GM19099 (cell line): ENCODE measurements at regions not wholly inside any gene's neighbourhood (a gene's known extent, or its start where the extent isn't known, plus 50 kb on each side); places are given as distances from the start of the nearest gene placed in this dataset.

ENCODE experiments used
- POLR2A ChIP-seq: IDR thresholded peaks from 3 replicates; pipeline ENCODE4 v1.6.1; 2011; ENCODE audit warnings: low read depth; ENCODE audit not compliant: insufficient read length; ENCODE audit errors: extremely low read depth

GRCh38 chr2:40879305-40879704 is 427.4 kb upstream of the SLC8A1 start:
- no peak for TF ChIP-seq POLR2A

- no peak for TF ChIP-seq POLR2A
Measured at GRCh38 chr2:40886100-40886499, 434.2 kb upstream of the SLC8A1 start.

DNA sequence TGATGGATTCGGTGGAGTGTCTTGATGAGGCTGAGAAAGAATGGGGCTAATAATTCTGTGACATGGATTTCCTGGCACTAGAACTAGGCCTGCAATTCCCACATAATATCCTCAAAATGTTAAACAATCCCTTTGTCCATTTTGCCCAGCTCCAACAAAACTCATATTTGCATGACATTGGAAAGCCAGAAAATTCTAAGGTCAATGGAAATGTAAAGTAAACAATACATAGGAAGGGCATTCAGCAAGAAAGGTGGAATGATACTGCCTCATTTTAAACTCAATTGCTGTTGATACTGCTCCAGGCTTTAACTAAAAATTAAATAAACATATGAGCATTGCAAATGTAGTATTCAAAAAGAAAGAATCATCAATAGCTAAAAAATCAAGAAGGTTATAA is 434.8 kb upstream of the SLC8A1 start:
- TF ChIP-seq POLR2A, result no peak

GRCh38 chr2:40896358-40896757 is 444.5 kb upstream of the SLC8A1 start:
- no peak for TF ChIP-seq POLR2A

DNA sequence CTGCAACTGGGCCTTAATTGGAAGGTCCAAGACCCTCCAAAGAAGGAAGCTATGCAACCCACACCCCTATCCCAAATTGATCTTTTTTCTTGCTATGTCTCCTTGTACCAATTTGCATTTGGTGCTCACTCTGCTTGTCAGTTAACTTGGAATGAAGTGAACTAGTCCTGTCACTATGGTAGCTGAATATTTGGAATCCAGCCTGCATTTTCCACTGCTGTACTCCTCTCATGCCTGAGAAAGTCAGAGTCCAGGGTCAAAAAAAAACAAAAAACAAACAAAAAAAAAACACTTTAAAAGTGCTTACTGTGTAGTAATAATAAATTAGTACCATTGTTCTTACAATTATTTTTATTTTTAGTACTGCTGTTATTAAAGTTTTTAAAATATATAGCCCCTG is 462.8 kb upstream of the SLC8A1 start:
- no peak for TF ChIP-seq POLR2A

DNA sequence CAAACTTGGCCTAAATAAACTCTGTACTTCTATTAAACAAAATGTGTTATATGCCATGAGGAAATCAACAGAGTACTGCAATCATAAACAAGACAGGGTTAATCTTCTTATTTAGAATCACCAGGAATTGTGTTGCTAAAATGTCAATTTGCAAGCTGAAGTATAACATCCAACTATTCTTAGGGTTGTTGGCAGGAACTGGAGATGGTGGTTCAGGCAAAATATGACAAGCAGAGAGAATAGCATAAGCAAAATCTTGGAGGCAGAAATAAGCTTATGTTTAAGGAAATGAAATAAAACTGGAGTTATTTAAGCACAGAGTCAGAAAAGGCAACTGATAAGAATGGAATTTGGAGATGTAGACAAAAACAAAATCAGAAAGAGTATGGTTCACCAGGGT is 463.8 kb upstream of the SLC8A1 start:
- no peak for TF ChIP-seq POLR2A

DNA sequence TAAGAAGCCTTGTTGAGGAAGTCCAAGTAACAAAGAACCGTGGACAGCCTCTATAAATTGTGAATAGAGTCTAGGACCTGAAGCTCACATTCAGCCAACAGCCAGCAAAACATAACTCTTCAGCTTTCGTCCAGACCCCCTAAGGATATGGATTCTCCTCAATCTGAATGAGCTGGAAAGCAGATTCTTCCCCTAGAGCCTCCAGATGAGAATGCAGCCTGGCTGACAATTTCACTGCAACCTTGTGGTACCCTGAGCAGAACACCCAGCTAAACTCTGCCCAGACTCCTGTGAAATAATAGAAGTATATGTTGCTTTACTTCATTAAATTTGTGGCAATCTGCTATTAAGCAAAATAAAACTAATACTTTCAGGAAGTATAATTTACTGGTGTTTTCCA is 483.5 kb upstream of the SLC8A1 start:
- no peak for TF ChIP-seq POLR2A

DNA sequence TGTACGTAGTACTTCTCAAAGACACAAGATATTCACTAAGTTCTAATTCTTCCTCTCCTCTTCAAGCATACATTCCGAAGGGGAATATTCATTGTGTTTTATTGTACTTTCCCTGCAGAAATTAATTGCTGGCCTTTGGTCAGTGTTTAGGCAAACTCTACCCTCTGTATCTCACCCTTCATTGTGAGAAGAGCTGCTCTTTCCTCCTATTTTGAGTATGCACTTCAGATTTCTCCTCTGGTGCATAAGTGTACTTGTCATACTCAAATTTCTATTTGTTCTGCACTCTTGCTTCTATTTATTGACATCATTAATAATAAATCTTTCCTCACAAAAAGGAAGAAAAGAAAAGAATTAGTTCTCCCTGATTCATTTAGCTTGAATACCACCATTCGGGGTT is 485.4 kb upstream of the SLC8A1 start:
- TF ChIP-seq POLR2A, result no peak

DNA sequence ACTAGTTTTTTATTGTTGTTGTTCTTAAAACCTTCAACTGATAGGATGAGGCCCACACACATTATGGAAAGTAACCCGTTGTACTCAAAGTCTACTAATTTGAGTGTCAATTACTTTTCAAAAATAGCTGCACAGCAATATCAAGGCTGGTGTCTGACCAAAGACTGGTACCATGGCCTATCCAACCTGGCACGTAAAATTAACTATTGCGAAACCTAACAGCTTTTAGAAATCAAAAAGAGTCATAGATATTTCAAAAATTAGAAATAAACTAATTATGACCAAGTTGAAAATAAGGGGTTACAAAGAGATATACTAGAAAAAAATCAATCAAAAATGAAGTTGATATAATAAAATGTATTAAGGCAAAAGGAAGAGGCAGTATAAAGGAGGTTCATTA is 501.5 kb upstream of the SLC8A1 start:
- TF ChIP-seq POLR2A, result no peak

GRCh38 chr2:40955042-40955441 is 503.2 kb upstream of the SLC8A1 start:
- no peak for TF ChIP-seq POLR2A

DNA sequence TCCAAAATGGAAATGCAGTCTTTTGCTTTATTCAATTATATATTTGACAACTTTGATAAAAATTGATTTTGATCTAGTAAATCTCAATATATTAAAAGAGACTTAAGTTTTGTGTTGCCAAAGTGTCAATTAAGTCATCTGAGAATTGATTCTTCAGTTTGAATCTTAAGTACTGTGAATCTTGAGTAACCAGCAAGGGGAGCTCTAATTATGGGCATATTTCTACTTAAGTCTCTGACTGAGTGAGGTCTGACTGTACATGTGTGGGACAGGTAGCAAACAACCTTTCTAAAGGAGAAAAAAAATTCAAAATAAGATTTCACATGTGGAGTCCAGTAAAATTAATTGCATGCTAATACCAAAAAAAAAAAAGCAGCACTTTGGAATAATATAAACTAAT is 503.7 kb upstream of the SLC8A1 start:
- no peak for TF ChIP-seq POLR2A

DNA sequence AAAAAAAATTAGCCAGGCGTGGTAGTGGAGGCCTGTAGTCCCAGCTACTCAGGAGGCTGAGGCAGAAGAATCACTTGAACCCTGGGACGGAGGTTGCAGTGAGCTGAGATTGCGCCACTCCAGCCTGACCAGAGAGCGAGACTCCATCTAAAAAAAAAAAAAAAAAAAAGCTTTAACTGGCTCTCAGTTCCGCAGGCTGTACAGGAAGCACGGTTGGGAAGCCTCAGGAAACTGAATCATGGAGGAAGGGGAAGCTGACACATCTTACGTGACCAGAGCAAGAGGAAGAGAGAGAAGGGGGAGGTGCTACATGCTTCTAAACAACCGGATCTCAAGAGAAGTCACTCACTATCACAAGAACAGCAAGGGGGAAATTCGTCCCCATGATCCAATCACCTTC is 505.6 kb upstream of the SLC8A1 start:
- TF ChIP-seq POLR2A, result no peak

DNA sequence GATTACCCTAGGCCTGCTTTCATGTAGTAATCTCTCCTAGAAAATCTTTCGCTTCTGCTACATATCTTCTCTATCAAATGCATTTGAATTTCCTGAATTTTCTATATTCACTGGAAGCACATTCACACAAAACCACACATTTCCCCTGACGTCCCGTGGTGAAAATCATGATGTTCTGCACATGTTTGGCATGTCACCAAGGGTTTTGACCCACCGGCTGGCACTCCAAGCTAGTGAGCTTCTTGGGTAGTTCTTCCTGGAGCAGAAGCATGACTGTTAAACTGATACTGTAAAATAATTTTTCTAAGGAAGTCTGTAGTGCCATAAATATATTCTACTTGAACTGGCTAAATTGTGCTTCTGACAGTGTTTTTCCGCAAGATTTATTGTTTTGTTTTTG is 510.1 kb upstream of the SLC8A1 start:
- no peak for TF ChIP-seq POLR2A

DNA sequence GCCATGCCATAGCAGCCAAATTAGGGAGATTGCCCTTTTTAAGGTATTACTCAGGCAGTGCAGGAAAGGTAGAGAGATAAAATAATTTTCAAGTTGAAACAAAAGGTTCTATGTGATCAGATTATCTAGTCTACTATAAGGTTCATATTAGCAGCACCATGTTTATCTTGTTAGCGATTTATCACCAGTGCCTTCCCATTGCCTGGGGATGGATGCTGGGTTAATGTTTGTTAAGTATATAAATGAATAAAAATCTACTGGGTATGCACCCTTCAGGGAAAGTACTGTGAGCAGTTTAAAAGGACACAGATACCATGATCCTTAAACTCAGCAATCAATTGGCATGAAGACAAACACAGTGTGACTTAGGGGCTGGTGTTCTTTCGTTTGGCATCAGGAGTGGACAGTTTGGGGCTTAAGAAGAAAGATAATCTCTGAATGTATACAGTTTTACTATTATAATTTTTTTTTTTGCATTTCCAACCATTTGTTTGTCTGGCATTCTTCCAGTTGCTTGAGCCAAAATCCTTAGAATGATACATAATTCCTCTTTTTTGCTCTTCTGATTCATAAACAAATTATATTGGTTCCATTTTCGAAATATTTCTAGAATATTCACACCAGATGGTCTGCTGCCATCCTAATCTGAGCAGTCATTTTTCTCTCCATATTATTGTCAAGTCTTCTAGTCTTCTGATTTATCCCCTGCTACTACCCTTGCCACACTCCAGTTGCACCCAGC is 512.8 kb upstream of the SLC8A1 start:
- TF ChIP-seq POLR2A, result no peak

- no peak for TF ChIP-seq POLR2A
Measured at GRCh38 chr2:40967451-40967850, 515.6 kb upstream of the SLC8A1 start.

- TF ChIP-seq POLR2A, result no peak
Measured at GRCh38 chr2:40975151-40975550, 523.3 kb upstream of the SLC8A1 start.

DNA sequence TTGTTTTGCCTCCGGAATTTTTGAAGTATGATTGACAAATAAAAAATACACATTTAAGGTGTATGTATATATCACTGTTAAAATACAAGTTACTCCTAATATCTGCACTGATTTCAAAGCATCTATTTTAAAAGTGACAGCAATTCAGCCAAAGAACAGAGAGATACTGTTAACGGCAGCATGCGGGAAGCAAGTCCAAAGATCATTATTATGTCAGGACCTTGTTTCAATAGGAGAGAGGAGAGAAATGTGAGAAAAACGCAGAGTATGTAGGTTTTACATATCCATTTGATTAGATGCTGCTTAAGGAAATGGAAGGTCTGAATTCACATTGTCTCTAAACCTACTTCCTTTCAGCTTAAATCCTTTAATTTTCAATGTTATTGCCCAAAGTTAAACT is 545.5 kb upstream of the SLC8A1 start:
- TF ChIP-seq POLR2A, result no peak

DNA sequence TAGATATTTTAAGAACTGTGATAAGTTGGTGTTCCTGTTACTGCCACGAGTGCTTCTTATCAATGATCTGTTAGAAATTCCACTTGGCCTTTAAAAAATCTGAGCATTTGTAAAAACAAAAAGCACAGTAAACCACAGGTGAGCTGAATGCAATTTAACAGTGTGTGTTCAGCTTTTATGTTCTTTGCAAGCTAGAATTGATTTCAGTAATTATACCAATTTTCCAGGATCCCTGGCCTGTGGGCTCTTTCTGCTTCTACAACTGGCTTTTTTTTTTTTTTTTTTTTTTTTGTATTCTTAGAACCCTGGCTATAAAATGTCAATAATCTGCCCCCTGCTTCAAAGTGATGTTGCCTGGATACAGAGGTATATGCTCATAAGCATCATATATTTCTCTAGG is 548.5 kb upstream of the SLC8A1 start:
- no peak for TF ChIP-seq POLR2A

GRCh38 chr2:41000906-41001305 is 549.0 kb upstream of the SLC8A1 start:
- no peak for TF ChIP-seq POLR2A
